BJ (cell line): ENCODE measurements at regions not wholly inside any gene's neighbourhood (a gene's known extent, or its start where the extent isn't known, plus 50 kb on each side); places are given as distances from the start of the nearest gene placed in this dataset.
"Not testable (repeated sequence)": the region's sequence is repeated elsewhere in the genome, so short reads cannot be mapped to it uniquely, and the experiment has no call there.

ENCODE experiments used
- CTCF ChIA-PET: fragments of 350-600 bp; formaldehyde crosslinking; extraction: SDS; loops from one replicate; lab custom pipeline; 2021; ENCODE audit warnings: antibody characterized with exemption, inconsistent platforms; lab: Yijun Ruan, JAX
- POLR2A ChIA-PET: fragments of 300-600 bp; sonication (Branson Sonifier 250); formaldehyde crosslinking; extraction: SDS; loops from one replicate; lab custom pipeline; 2021; ENCODE audit warnings: antibody characterized with exemption; lab: Charles Lee
- DNase-seq: peaks from one replicate; pipeline ENCODE4 v3.0.0-alpha.2; 2011; ENCODE audit warnings: low read depth
- H3K27me3 ChIP-seq: 2 replicates; pipeline ENCODE4 v1.6.0; 2011; ENCODE audit warnings: low read length; ENCODE audit not compliant: control insufficient read depth, insufficient read depth
- H3K36me3 ChIP-seq: 2 replicates; pipeline ENCODE4 v1.5.1; 2011; ENCODE audit warnings: low read length; ENCODE audit not compliant: control insufficient read depth, insufficient read depth
- H3K4me3 ChIP-seq: 2 replicates; pipeline ENCODE4 v1.5.1; 2011; ENCODE audit warnings: low read depth, mild to moderate bottlenecking, control low read depth, low read length
- TF ChIP-seq, protein P1 (sequence below): IDR thresholded peaks from 2 replicates; pipeline ENCODE4 v1.5.1; 2011; ENCODE audit warnings: low read depth, mild to moderate bottlenecking, control low read depth, inconsistent platforms, low read length, moderate library complexity; ENCODE audit not compliant: insufficient read depth

GRCh38 chr4:110348711-110349383 lies 127.1 kb upstream of the ENPEP start:
- TF ChIP-seq, protein P1, sequence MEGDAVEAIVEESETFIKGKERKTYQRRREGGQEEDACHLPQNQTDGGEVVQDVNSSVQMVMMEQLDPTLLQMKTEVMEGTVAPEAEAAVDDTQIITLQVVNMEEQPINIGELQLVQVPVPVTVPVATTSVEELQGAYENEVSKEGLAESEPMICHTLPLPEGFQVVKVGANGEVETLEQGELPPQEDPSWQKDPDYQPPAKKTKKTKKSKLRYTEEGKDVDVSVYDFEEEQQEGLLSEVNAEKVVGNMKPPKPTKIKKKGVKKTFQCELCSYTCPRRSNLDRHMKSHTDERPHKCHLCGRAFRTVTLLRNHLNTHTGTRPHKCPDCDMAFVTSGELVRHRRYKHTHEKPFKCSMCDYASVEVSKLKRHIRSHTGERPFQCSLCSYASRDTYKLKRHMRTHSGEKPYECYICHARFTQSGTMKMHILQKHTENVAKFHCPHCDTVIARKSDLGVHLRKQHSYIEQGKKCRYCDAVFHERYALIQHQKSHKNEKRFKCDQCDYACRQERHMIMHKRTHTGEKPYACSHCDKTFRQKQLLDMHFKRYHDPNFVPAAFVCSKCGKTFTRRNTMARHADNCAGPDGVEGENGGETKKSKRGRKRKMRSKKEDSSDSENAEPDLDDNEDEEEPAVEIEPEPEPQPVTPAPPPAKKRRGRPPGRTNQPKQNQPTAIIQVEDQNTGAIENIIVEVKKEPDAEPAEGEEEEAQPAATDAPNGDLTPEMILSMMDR = no peak
- Histone ChIP-seq H3K36me3 (no peaks in the 10 kb centered on the region), H3K4me3 (no peak overlapping the region), H3K27me3 (no peaks in the 10 kb centered on the region)
- DNase-seq = no peak
- POLR2A ChIA-PET = no interaction called here
- CTCF ChIA-PET = no interaction called here

DNA sequence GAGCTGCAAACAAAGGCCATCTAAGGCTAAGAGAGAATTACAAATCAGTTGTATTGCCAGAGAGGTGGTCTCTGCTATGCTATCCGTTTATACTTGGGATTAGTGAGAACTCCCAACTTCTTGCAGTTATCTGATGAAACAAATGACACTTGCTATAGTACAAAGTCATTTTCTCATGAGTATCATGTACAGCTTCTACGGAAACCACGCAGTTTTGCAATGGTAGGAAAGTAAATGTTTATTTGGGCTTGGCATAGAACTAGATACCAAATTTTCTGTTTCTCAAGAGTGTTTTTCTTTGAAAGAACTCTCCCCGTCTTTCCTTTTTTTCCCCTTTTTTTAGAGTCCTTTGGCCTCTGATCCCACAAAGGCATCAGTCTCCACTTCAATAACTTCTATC lies 128.2 kb upstream of the ENPEP start:
- H3K27me3 ChIP-seq = no peaks in the 10 kb centered on the region
- DNase-seq = no peak
- TF ChIP-seq, protein P1 = no peak
- H3K36me3 ChIP-seq = no peaks in the 10 kb centered on the region
- ChIA-PET CTCF (interaction anchor here (1.0 to 1.5 kb wide), 2 partner anchors 32 to 161 kb away, joined by 3 read pairs; no protein-coding TSS in a partner anchor), POLR2A (no interaction called here)
- no peak overlapping the region for H3K4me3 ChIP-seq

- TF ChIP-seq, protein P1 = 0 out of 2 replicates have a peak, but pooled peaks have one; percentile 22
- Histone ChIP-seq H3K4me3 (no peak overlapping the region), H3K27me3 (no peaks in the 10 kb centered on the region), H3K36me3 (no peaks in the 10 kb centered on the region)
- DNase-seq = no peak
- ChIA-PET POLR2A (no interaction called here), CTCF (interaction anchor here (0.6 to 4.3 kb wide), 9 partner anchors 28 to 471 kb away, joined by 3 to 30 read pairs (median 4); no protein-coding TSS in a partner anchor)
Observed at GRCh38 chr4:110344165-110344564, 131.8 kb upstream of the ENPEP start.

GRCh38 chr4:110343534-110343933 lies 132.4 kb upstream of the ENPEP start:
- POLR2A ChIA-PET = no interaction called here
- no peaks in the 10 kb centered on the region for H3K36me3 ChIP-seq
- H3K4me3 ChIP-seq = no peak overlapping the region
- CTCF ChIA-PET = interaction anchor here (0.7 to 4.3 kb wide), 8 partner anchors 11 to 337 kb away, joined by 3 to 30 read pairs (median 4); no protein-coding TSS in a partner anchor
- no peaks in the 10 kb centered on the region for H3K27me3 ChIP-seq
- DNase-seq = no peak
- TF ChIP-seq, protein P1 = no peak

GRCh38 chr4:110341118-110341517 lies 134.8 kb upstream of the ENPEP start:
- H3K36me3 ChIP-seq, H3K4me3 ChIP-seq, POLR2A ChIA-PET, H3K27me3 ChIP-seq, DNase-seq: not testable (repeated sequence)
- CTCF ChIA-PET = interaction anchor here (4.3 kb wide), 1 partner anchor 168 kb away, joined by 30 read pairs; no protein-coding TSS in a partner anchor
